Astrocyte (in vitro differentiated cells and primary cell): ENCODE measurements at regions not wholly inside any gene's neighbourhood (a gene's known extent, or its start where the extent isn't known, plus 50 kb on each side); places are given as distances from the start of the nearest gene placed in this dataset.

Experiments used
- DNase-seq: peaks from one replicate; pipeline ENCODE4 v3.0.0-alpha.2; 2010; ENCODE audit warnings: low read depth
- FAIRE-seq: peaks from 2 replicates; lab custom pipeline; 2011; peaks lifted over from hg19 to GRCh38; lab: Jason Lieb, UNC
- H2AFZ ChIP-seq: 2 replicates; pipeline ENCODE4 v1.6.0; 2012; ENCODE audit warnings: low read depth, low read length, inconsistent platforms
- H3K27ac ChIP-seq: 2 replicates; pipeline ENCODE4 v1.5.1; 2011; ENCODE audit warnings: low read depth, low read length, inconsistent platforms
- H3K27me3 ChIP-seq: 2 replicates; pipeline ENCODE4 v1.6.0; 2011; ENCODE audit warnings: low read length, inconsistent platforms; ENCODE audit not compliant: insufficient read depth
- H3K36me3 ChIP-seq: 2 replicates; pipeline ENCODE4 v1.5.1; 2011; ENCODE audit warnings: low read length, inconsistent platforms; ENCODE audit not compliant: insufficient read depth
- H3K4me1 ChIP-seq: 2 replicates; pipeline ENCODE4 v1.5.1; 2011; ENCODE audit warnings: low read length, inconsistent platforms; ENCODE audit not compliant: insufficient read depth
- H3K4me2 ChIP-seq: 2 replicates; pipeline ENCODE4 v1.6.0; 2012; ENCODE audit warnings: low read length, inconsistent platforms
- H3K4me3 ChIP-seq: 2 replicates; pipeline ENCODE4 v1.5.1; 2011; ENCODE audit warnings: low read depth, mild to moderate bottlenecking, low read length, inconsistent platforms; ENCODE audit not compliant: insufficient read depth
- H3K79me2 ChIP-seq: 2 replicates; pipeline ENCODE4 v1.6.0; 2012; ENCODE audit warnings: mild to moderate bottlenecking, low read length, inconsistent platforms; ENCODE audit not compliant: insufficient read depth
- H3K9ac ChIP-seq: 2 replicates; pipeline ENCODE4 v1.6.0; 2012; ENCODE audit warnings: mild to moderate bottlenecking, low read length, inconsistent platforms
- H3K9me3 ChIP-seq: 2 replicates; pipeline ENCODE4 v1.5.1; 2012; ENCODE audit warnings: low read depth, mild to moderate bottlenecking, low read length, inconsistent platforms; ENCODE audit not compliant: insufficient read depth
- H4K20me1 ChIP-seq: 2 replicates; pipeline ENCODE4 v1.6.0; 2012; ENCODE audit warnings: low read length, inconsistent platforms; ENCODE audit not compliant: insufficient read depth
- H3K27ac Mint-ChIP-seq: one replicate; pipeline ENCODE4 v1.8.0; 2021; ENCODE audit warnings: mild to moderate bottlenecking, mixed read lengths; ENCODE audit not compliant: unreplicated experiment
- H3K27me3 Mint-ChIP-seq: one replicate; pipeline ENCODE4 v1.8.0; 2021; ENCODE audit warnings: low read depth, mixed read lengths; ENCODE audit not compliant: unreplicated experiment
- H3K36me3 Mint-ChIP-seq: one replicate; pipeline ENCODE4 v1.8.0; 2021; ENCODE audit warnings: low read depth, mixed read lengths; ENCODE audit not compliant: unreplicated experiment
- H3K4me1 Mint-ChIP-seq: one replicate; pipeline ENCODE4 v1.8.0; 2021; ENCODE audit warnings: low read depth, mixed read lengths; ENCODE audit not compliant: unreplicated experiment
- H3K4me3 Mint-ChIP-seq: one replicate; pipeline ENCODE4 v1.8.0; 2021; ENCODE audit warnings: mild to moderate bottlenecking, moderate library complexity, mixed read lengths; ENCODE audit not compliant: unreplicated experiment
- H3K9me3 Mint-ChIP-seq: one replicate; pipeline ENCODE4 v1.8.0; 2021; ENCODE audit warnings: mild to moderate bottlenecking, mixed read lengths; ENCODE audit not compliant: unreplicated experiment
- CTCF ChIP-seq: IDR thresholded peaks from 2 replicates; pipeline ENCODE4 v1.5.1; 2011; ENCODE audit warnings: low read depth, mild to moderate bottlenecking, inconsistent platforms, low read length, moderate library complexity; ENCODE audit not compliant: insufficient read depth
- EZH2 ChIP-seq: IDR thresholded peaks from 2 replicates; pipeline ENCODE4 v1.6.1; 2012; ENCODE audit warnings: mild to moderate bottlenecking, low read length, inconsistent platforms; ENCODE audit not compliant: insufficient read depth

GRCh38 chr11:116459185-116460045 lies 313.4 kb downstream of the BUD13 start:
- peaks cover 30% of the 10 kb centered on the region for H3K27me3 Mint-ChIP-seq
- Histone ChIP-seq H3K4me3 (no peak overlapping the region), H3K27ac (no peak overlapping the region), H3K9me3 (no peaks in the 10 kb centered on the region), H2AFZ (no peak overlapping the region), H4K20me1 (no peaks in the 10 kb centered on the region), H3K79me2 (no peaks in the 10 kb centered on the region), H3K9ac (no peak overlapping the region), H3K4me2 (no peak overlapping the region), H3K4me1 (no peaks in the 10 kb centered on the region), H3K27me3 (peaks cover 6% of the 10 kb centered on the region), H3K36me3 (no peaks in the 10 kb centered on the region)
- no peaks in the 10 kb centered on the region for H3K4me1 Mint-ChIP-seq
- H3K4me3 Mint-ChIP-seq, result no peak overlapping the region
- no peak overlapping the region for H3K27ac Mint-ChIP-seq
- no peaks in the 10 kb centered on the region for H3K9me3 Mint-ChIP-seq
- DNase-seq, result no peak
- H3K36me3 Mint-ChIP-seq, result no peaks in the 10 kb centered on the region
- TF ChIP-seq EZH2 (no peak), CTCF (no peak)
- no peak for FAIRE-seq

GRCh38 chr11:116458546-116458945 lies 314.2 kb downstream of the BUD13 start:
- Mint-ChIP-seq H3K9me3 (no peaks in the 10 kb centered on the region), H3K4me3 (no peak overlapping the region), H3K27me3 (peaks cover 34% of the 10 kb centered on the region), H3K27ac (no peak overlapping the region), H3K4me1 (no peaks in the 10 kb centered on the region), H3K36me3 (no peaks in the 10 kb centered on the region)
- Histone ChIP-seq H3K4me2 (no peak overlapping the region), H3K4me3 (no peak overlapping the region), H3K27me3 (peaks cover 6% of the 10 kb centered on the region), H4K20me1 (no peaks in the 10 kb centered on the region), H3K9ac (no peak overlapping the region), H3K79me2 (no peaks in the 10 kb centered on the region), H3K27ac (no peak overlapping the region), H3K4me1 (no peaks in the 10 kb centered on the region), H2AFZ (no peak overlapping the region), H3K36me3 (no peaks in the 10 kb centered on the region), H3K9me3 (no peaks in the 10 kb centered on the region)
- TF ChIP-seq EZH2 (no peak), CTCF (no peak)
- FAIRE-seq, result no peak
- no peak for DNase-seq
